Nephron (organoid): ENCODE measurements at regions not wholly inside any gene's neighbourhood (a gene's known extent, or its start where the extent isn't known, plus 50 kb on each side); places are given as distances from the start of the nearest gene placed in this dataset.

Source experiments
- H3K27ac Mint-ChIP-seq, 3 experiments: 2 replicates each; pipeline ENCODE4 v1.8.0; 2020; ENCODE audit warnings: mixed read lengths in 3 of 3, mild to moderate bottlenecking in 2 of 3, moderate library complexity in 1 of 3
- H3K27me3 Mint-ChIP-seq: 2 replicates; pipeline ENCODE4 v1.8.0; 2021; ENCODE audit warnings: low read depth, mild to moderate bottlenecking, moderate library complexity, mixed read lengths
- H3K36me3 Mint-ChIP-seq: 2 replicates; pipeline ENCODE4 v1.8.0; 2020; ENCODE audit warnings: low read depth, mixed read lengths
- H3K4me1 Mint-ChIP-seq: 2 replicates; pipeline ENCODE4 v1.8.0; 2020; ENCODE audit warnings: mixed read lengths
- H3K4me3 Mint-ChIP-seq, 3 experiments: 2 replicates each; pipeline ENCODE4 v1.8.0; 2020; ENCODE audit warnings: mild to moderate bottlenecking in 3 of 3, mixed read lengths in 3 of 3, moderate library complexity in 2 of 3
- H3K9me3 Mint-ChIP-seq: 2 replicates; pipeline ENCODE4 v1.8.0; 2020; ENCODE audit warnings: mixed read lengths
- CTCF ChIP-seq, 3 experiments: fragments of 200-600 bp; sonication (generic); IDR thresholded peaks; one replicate each; pipeline ENCODE4 v1.5.0; 2021; ENCODE audit warnings: antibody characterized with exemption in 3 of 3; ENCODE audit not compliant: unreplicated experiment in 3 of 3

DNA sequence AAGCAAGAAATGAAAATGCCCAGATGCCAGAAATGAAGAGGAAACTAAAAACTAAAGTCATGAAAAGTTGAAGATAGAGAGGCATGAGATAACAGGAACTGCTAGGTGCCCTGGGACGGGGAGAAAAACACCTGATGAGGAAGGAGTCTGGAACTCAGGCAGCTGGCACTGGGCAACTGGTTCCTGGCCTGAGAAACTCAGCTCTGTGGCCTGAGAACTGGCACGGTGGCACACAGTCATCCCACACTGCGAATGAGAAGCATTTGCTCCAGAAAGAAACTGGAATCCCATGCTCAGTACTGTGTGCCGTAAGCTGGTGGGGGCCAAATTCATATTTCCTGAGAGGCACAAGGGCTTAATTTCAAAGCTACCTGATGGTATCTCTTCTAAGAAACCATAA, 53.6 kb upstream of the RORA start:
- TF ChIP-seq CTCF (IDR thresholded peaks at IDR 0.05; ENCODE audit: unreplicated experiment in 3 of 3), result no peak
- H3K4me1 Mint-ChIP-seq, result no peaks in the 10 kb centered on the region
- peaks cover 12% of the 10 kb centered on the region for H3K27me3 Mint-ChIP-seq
- H3K36me3 Mint-ChIP-seq, result no peaks in the 10 kb centered on the region
- H3K4me3 Mint-ChIP-seq, result no peak overlapping the region
- H3K9me3 Mint-ChIP-seq, result peaks cover under 1% of the 10 kb centered on the region
- no peak overlapping the region for H3K27ac Mint-ChIP-seq

DNA sequence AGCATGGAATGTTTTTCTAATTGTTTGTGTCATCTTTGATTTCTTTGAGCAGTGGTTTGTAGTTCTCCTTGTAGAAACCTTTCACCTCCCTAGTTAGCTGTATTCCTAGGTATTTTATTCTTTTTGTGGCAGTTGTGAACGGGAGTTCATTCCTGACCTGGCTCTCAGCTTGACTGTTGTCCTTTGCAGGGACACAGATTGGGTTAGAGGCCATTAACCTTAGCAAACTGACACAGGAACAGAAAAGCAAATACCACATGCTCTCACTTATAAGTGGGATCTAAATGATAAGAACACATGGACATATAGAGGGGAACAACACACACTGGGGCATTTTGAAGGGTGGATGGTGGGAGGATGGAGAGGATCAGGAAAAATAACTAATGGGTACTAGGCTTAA, 52.2 kb upstream of the RORA start:
- H3K4me1 Mint-ChIP-seq, result no peaks in the 10 kb centered on the region
- no peaks in the 10 kb centered on the region for H3K36me3 Mint-ChIP-seq
- H3K27ac Mint-ChIP-seq, result no peak overlapping the region
- no peak for TF ChIP-seq CTCF (IDR thresholded peaks at IDR 0.05; ENCODE audit: unreplicated experiment in 3 of 3)
- H3K4me3 Mint-ChIP-seq, result no peak overlapping the region
- no peaks in the 10 kb centered on the region for H3K9me3 Mint-ChIP-seq
- H3K27me3 Mint-ChIP-seq, result peaks cover 12% of the 10 kb centered on the region
